Liver (tissue), 3 donors: ENCODE measurements at regions not wholly inside any gene's neighbourhood (a gene's known extent, or its start where the extent isn't known, plus 50 kb on each side); places are given as distances from the start of the nearest gene placed in this dataset.

ENCODE experiments used
- ATF3 ChIP-seq: IDR thresholded peaks from 2 replicates; pipeline ENCODE4 v1.6.1; 2016; ENCODE audit warnings: antibody characterized with exemption
- CTCF ChIP-seq: fragments of 150-350 bp; IDR thresholded peaks from 2 replicates; pipeline ENCODE4 v1.5.1; 2017; ENCODE audit warnings: improper control_type of control experiment, low read depth, low read length; ENCODE audit not compliant: missing input control
- FOXA1 ChIP-seq: IDR thresholded peaks from 2 replicates; pipeline ENCODE4 v1.6.1; 2016; ENCODE audit warnings: antibody characterized with exemption
- HNF4A ChIP-seq, 2 donors: conservative IDR thresholded peaks; 2 replicates each; pipeline ENCODE4 v1.6.1; 2016; ENCODE audit warnings: antibody characterized with exemption in 2 of 2, mild to moderate bottlenecking in 2 of 2
- RAD21 ChIP-seq, 2 donors: IDR thresholded peaks; 2 replicates each; pipeline ENCODE4 v1.6.1; 2016; ENCODE audit warnings: antibody characterized with exemption in 2 of 2, mild to moderate bottlenecking in 2 of 2
- REST ChIP-seq: IDR thresholded peaks from 2 replicates; pipeline ENCODE4 v1.6.1; 2016; ENCODE audit warnings: antibody characterized with exemption, mild to moderate bottlenecking
- SP1 ChIP-seq: IDR thresholded peaks from 2 replicates; pipeline ENCODE4 v1.6.1; 2018; ENCODE audit warnings: antibody characterized with exemption, mild to moderate bottlenecking
- TAF1 ChIP-seq: conservative IDR thresholded peaks from 2 replicates; pipeline ENCODE4 v1.6.1; 2016; ENCODE audit warnings: antibody characterized with exemption, mild to moderate bottlenecking
- YY1 ChIP-seq: IDR thresholded peaks from 2 replicates; pipeline ENCODE4 v1.6.1; 2016; ENCODE audit warnings: antibody characterized with exemption, mild to moderate bottlenecking
- donor health status: healthy.
- donor health status: healthy.

- TF ChIP-seq CTCF = no peak
- no peak for TF ChIP-seq ATF3
- TF ChIP-seq SP1 = no peak
- no peak for TF ChIP-seq FOXA1
- no peak for TF ChIP-seq REST
- TF ChIP-seq RAD21 (IDR thresholded peaks at IDR 0.05) = no peak
- TF ChIP-seq HNF4A (conservative IDR thresholded peaks at IDR 0.05) = no peak
- no peak for TF ChIP-seq YY1
- TF ChIP-seq TAF1 = no peak
These were observed 594.1 kb downstream of the ETS1 start for GRCh38 chr11:127993281-127993680.
